H9 (cell line): ENCODE measurements at regions not wholly inside any gene's neighbourhood (a gene's known extent, or its start where the extent isn't known, plus 50 kb on each side); places are given as distances from the start of the nearest gene placed in this dataset.

ENCODE experiments used
- DNase-seq: peaks from one replicate; pipeline ENCODE4 v3.0.0-alpha.2; 2017
- H2AFZ ChIP-seq: one replicate; pipeline ENCODE4 v1.6.1; 2013; ENCODE audit warnings: mild to moderate bottlenecking, low read length, control low read depth, moderate library complexity
- H2AK5ac ChIP-seq: 2 replicates; pipeline ENCODE4 v1.6.1; 2013; ENCODE audit warnings: low read length, control low read depth, mixed read lengths; ENCODE audit not compliant: insufficient read length
- H2BK120ac ChIP-seq: one replicate; pipeline ENCODE4 v1.6.1; 2013; ENCODE audit warnings: low read depth, mild to moderate bottlenecking, low read length, control low read depth, inconsistent platforms; ENCODE audit not compliant: poor library complexity, severe bottlenecking
- H2BK12ac ChIP-seq: 2 replicates; pipeline ENCODE4 v1.6.1; 2013; ENCODE audit warnings: low read length, control low read depth, mixed read lengths, low read depth; ENCODE audit not compliant: insufficient read length
- H2BK15ac ChIP-seq: 2 replicates; pipeline ENCODE4 v1.6.1; 2013; ENCODE audit warnings: low read depth, low read length, control low read depth
- H2BK20ac ChIP-seq: one replicate; pipeline ENCODE4 v1.6.1; 2013; ENCODE audit warnings: low read depth, mild to moderate bottlenecking, low read length, control low read depth, inconsistent platforms; ENCODE audit not compliant: poor library complexity, severe bottlenecking
- H2BK5ac ChIP-seq: 2 replicates; pipeline ENCODE4 v1.6.1; 2013; ENCODE audit warnings: low read length, control low read depth, mixed read lengths; ENCODE audit not compliant: insufficient read length
- H3K14ac ChIP-seq: 2 replicates; pipeline ENCODE4 v1.6.1; 2013; ENCODE audit warnings: low read length, control low read depth; ENCODE audit not compliant: insufficient read depth
- H3K18ac ChIP-seq: 2 replicates; pipeline ENCODE4 v1.6.1; 2013; ENCODE audit warnings: low read depth, mild to moderate bottlenecking, mixed read lengths, low read length, control low read depth; ENCODE audit not compliant: insufficient read length
- H3K23ac ChIP-seq: 2 replicates; pipeline ENCODE4 v1.6.1; 2013; ENCODE audit warnings: low read length, control low read depth, mixed read lengths, low read depth; ENCODE audit not compliant: insufficient read length
- H3K23me2 ChIP-seq: 2 replicates; pipeline ENCODE4 v1.6.1; 2013; ENCODE audit warnings: low read depth, mild to moderate bottlenecking, mixed read lengths, low read length, control low read depth; ENCODE audit not compliant: insufficient read length, poor library complexity, severe bottlenecking
- H3K27ac ChIP-seq: 2 replicates; pipeline ENCODE4 v1.5.1; 2013; ENCODE audit warnings: low read length, control low read depth, mixed read lengths, low read depth; ENCODE audit not compliant: insufficient read length
- H3K27me3 ChIP-seq: 2 replicates; pipeline ENCODE4 v1.6.1; 2013; ENCODE audit warnings: low read length, control low read depth, inconsistent platforms; ENCODE audit not compliant: insufficient read depth
- H3K4ac ChIP-seq: 2 replicates; pipeline ENCODE4 v1.6.1; 2013; ENCODE audit warnings: low read depth, mild to moderate bottlenecking, control low read depth, inconsistent platforms, low read length, moderate library complexity
- H3K4me1 ChIP-seq: 2 replicates; pipeline ENCODE4 v1.6.1; 2013; ENCODE audit warnings: low read length, control low read depth, inconsistent platforms; ENCODE audit not compliant: insufficient read depth
- H3K4me2 ChIP-seq: 2 replicates; pipeline ENCODE4 v1.6.1; 2013; ENCODE audit warnings: low read length, control low read depth, mixed read lengths; ENCODE audit not compliant: insufficient read length, insufficient read depth
- H3K56ac ChIP-seq: 2 replicates; pipeline ENCODE4 v1.6.1; 2013; ENCODE audit warnings: low read depth, mild to moderate bottlenecking, mixed read lengths, low read length, control low read depth; ENCODE audit not compliant: insufficient read length
- H3K79me1 ChIP-seq: 2 replicates; pipeline ENCODE4 v1.6.1; 2013; ENCODE audit warnings: low read depth, mild to moderate bottlenecking, moderate library complexity, low read length, control low read depth, inconsistent platforms; ENCODE audit not compliant: insufficient read depth, poor library complexity, severe bottlenecking
- H3K79me2 ChIP-seq: 2 replicates; pipeline ENCODE4 v1.6.1; 2013; ENCODE audit warnings: low read length, control low read depth, inconsistent platforms; ENCODE audit not compliant: insufficient read depth
- H3K9ac ChIP-seq: 2 replicates; pipeline ENCODE4 v1.6.1; 2013; ENCODE audit warnings: low read length, control low read depth, mixed read lengths; ENCODE audit not compliant: insufficient read length; ENCODE audit errors: extremely low read depth
- H3K9me3 ChIP-seq: one replicate; pipeline ENCODE4 v1.6.1; 2013; ENCODE audit warnings: low read depth, low read length, inconsistent platforms; ENCODE audit not compliant: control insufficient read depth
- H3T11ph ChIP-seq: one replicate; pipeline ENCODE4 v1.6.1; 2013; ENCODE audit warnings: mild to moderate bottlenecking, low read length, control low read depth, inconsistent platforms
- H4K20me1 ChIP-seq: one replicate; pipeline ENCODE4 v1.6.1; 2013; ENCODE audit not compliant: control insufficient read depth, insufficient read length, insufficient read depth
- H4K5ac ChIP-seq: 2 replicates; pipeline ENCODE4 v1.6.1; 2013; ENCODE audit warnings: low read depth, mild to moderate bottlenecking, mixed read lengths, low read length, control low read depth; ENCODE audit not compliant: insufficient read length
- H4K8ac ChIP-seq: replicated peaks from 2 replicates; pipeline ENCODE4 v1.6.1; 2013; ENCODE audit warnings: low read length, control low read depth, mixed read lengths, low read depth; ENCODE audit not compliant: insufficient read length
- H4K91ac ChIP-seq: 2 replicates; pipeline ENCODE4 v1.6.1; 2013; ENCODE audit warnings: low read depth, mild to moderate bottlenecking, moderate library complexity, mixed read lengths, low read length, control low read depth; ENCODE audit not compliant: insufficient read length
- H3K27ac Mint-ChIP-seq, 3 experiments: 2 replicates in 2 of 3; 3 replicates in 1 of 3; pipeline ENCODE4 v1.8.0; 2020 to 2021; ENCODE audit warnings: mixed read lengths in 3 of 3, mild to moderate bottlenecking in 1 of 3, moderate library complexity in 1 of 3
- H3K27me3 Mint-ChIP-seq: 2 replicates; pipeline ENCODE4 v1.8.0; 2021; ENCODE audit warnings: low read depth, mild to moderate bottlenecking, moderate library complexity, mixed read lengths
- H3K36me3 Mint-ChIP-seq, 3 experiments: 2 replicates in 2 of 3; 3 replicates in 1 of 3; pipeline ENCODE4 v1.8.0; 2020 to 2021; ENCODE audit warnings: low read depth in 3 of 3, mixed read lengths in 3 of 3; ENCODE audit not compliant: insufficient read depth in 1 of 3
- H3K4me1 Mint-ChIP-seq, 2 experiments: 2 replicates each; pipeline ENCODE4 v1.8.0; 2020; ENCODE audit warnings: mixed read lengths in 2 of 2
- H3K4me3 Mint-ChIP-seq, 2 experiments: 2 replicates in 1 of 2; 3 replicates in 1 of 2; pipeline ENCODE4 v1.8.0; 2020 to 2021; ENCODE audit warnings: mild to moderate bottlenecking in 2 of 2, mixed read lengths in 2 of 2, moderate library complexity in 1 of 2
- H3K9me3 Mint-ChIP-seq, 2 experiments: 2 replicates in 1 of 2; 3 replicates in 1 of 2; pipeline ENCODE4 v1.8.0; 2020; ENCODE audit warnings: mild to moderate bottlenecking in 2 of 2, mixed read lengths in 2 of 2, moderate library complexity in 1 of 2
- WGBS: extraction: QIAGEN DNeasy Blood & Tissue Kit; methylation state at CpG from one replicate; pipeline ENCODE4 v1.1.7; 2013; ENCODE audit warnings: missing lambda C conversion rate, low lambda C conversion rate, mixed read lengths; ENCODE audit not compliant: insufficient read length; ENCODE audit errors: extremely low coverage; 5-methylcytosine and 5-hydroxymethylcytosine counted together
- TF ChIP-seq, protein P1 (sequence below): fragments of 200-600 bp; sonication (generic); conservative IDR thresholded peaks from 3 replicates; pipeline ENCODE4 v1.8.0; 2021; ENCODE audit warnings: antibody characterized with exemption, mild to moderate bottlenecking

- Histone ChIP-seq H3K56ac (no peak overlapping the region), H3K27me3 (no peaks in the 10 kb centered on the region), H3K27ac (no peak overlapping the region), H3T11ph (no peak overlapping the region), H3K23me2 (no peaks in the 10 kb centered on the region), H4K20me1 (no peaks in the 10 kb centered on the region), H3K23ac (no peak overlapping the region), H3K4ac (no peak overlapping the region), H3K79me2 (no peaks in the 10 kb centered on the region), H2BK15ac (no peak overlapping the region), H2BK5ac (no peak overlapping the region), H2BK12ac (no peak overlapping the region), H3K79me1 (no peaks in the 10 kb centered on the region), H2AFZ (no peak overlapping the region), H4K8ac (no peak overlapping the region), H2BK20ac (no peak overlapping the region), H4K91ac (no peak overlapping the region), H2BK120ac (no peak overlapping the region), H3K4me1 (no peaks in the 10 kb centered on the region), H3K14ac (no peak overlapping the region), H3K4me2 (no peak overlapping the region), H2AK5ac (no peak overlapping the region), H4K5ac (no peak overlapping the region), H3K18ac (no peak overlapping the region), H3K9ac (no peak overlapping the region), H3K9me3 (no peaks in the 10 kb centered on the region)
- no peak for DNase-seq
- TF ChIP-seq, protein P1, sequence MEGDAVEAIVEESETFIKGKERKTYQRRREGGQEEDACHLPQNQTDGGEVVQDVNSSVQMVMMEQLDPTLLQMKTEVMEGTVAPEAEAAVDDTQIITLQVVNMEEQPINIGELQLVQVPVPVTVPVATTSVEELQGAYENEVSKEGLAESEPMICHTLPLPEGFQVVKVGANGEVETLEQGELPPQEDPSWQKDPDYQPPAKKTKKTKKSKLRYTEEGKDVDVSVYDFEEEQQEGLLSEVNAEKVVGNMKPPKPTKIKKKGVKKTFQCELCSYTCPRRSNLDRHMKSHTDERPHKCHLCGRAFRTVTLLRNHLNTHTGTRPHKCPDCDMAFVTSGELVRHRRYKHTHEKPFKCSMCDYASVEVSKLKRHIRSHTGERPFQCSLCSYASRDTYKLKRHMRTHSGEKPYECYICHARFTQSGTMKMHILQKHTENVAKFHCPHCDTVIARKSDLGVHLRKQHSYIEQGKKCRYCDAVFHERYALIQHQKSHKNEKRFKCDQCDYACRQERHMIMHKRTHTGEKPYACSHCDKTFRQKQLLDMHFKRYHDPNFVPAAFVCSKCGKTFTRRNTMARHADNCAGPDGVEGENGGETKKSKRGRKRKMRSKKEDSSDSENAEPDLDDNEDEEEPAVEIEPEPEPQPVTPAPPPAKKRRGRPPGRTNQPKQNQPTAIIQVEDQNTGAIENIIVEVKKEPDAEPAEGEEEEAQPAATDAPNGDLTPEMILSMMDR = no peak
- Mint-ChIP-seq H3K27ac (no peak overlapping the region; a peak in 1 of 7 replicates), H3K9me3 (no peaks in the 10 kb centered on the region), H3K4me1 (peaks cover 2 to 4% of the 10 kb centered on the region in 2 experiments; a peak in 2 of 4 replicates), H3K4me3 (no peak overlapping the region), H3K36me3 (no peaks in the 10 kb centered on the region), H3K27me3 (no peaks in the 10 kb centered on the region)
- WGBS = no CpG with 5 or more reads among the region's 2 CpGs
Measured at GRCh38 chr11:23509821-23510220, 649.5 kb upstream of the CCDC179 start.
